Tibial nerve (tissue), 4 donors: ENCODE measurements at regions not wholly inside any gene's neighbourhood (a gene's known extent, or its start where the extent isn't known, plus 50 kb on each side); places are given as distances from the start of the nearest gene placed in this dataset.

ENCODE experiments used
- DNase-seq, 2 donors: peaks; one replicate each; pipeline ENCODE4 v3.0.0-alpha.2; 2019; ENCODE audit warnings: low spot score in 2 of 2
- H3K27ac ChIP-seq, 4 donors: fragments of 200-600 bp; sonication (generic) in 3 of 4; one replicate each; pipeline ENCODE4 v1.5.1; 2017 to 2019; ENCODE audit warnings: mild to moderate bottlenecking in 1 of 4
- H3K27me3 ChIP-seq, 2 donors: fragments of 200-600 bp; sonication (generic) in 1 of 2; one replicate each; pipeline versions ENCODE4 v1.5.1 to v1.6.0; 2017 to 2019
- H3K36me3 ChIP-seq, 3 donors: fragments of 200-600 bp; sonication (generic); one replicate each; pipeline ENCODE4 v1.5.1; 2018 to 2019
- H3K4me1 ChIP-seq, 4 donors: fragments of 200-600 bp; sonication (generic) in 3 of 4; one replicate each; pipeline ENCODE4 v1.5.1; 2017 to 2019
- H3K4me3 ChIP-seq, 4 donors: fragments of 200-600 bp; sonication (generic) in 3 of 4; one replicate each; pipeline ENCODE4 v1.5.1; 2017 to 2019; ENCODE audit warnings: mild to moderate bottlenecking in 1 of 4, moderate library complexity in 1 of 4
- H3K9me3 ChIP-seq, 4 donors: fragments of 200-600 bp; sonication (generic) in 3 of 4; one replicate each; pipeline ENCODE4 v1.5.1; 2017 to 2019
- CTCF ChIP-seq, 5 experiments: fragments of 200-600 bp in 3 of 5; fragments of 450-650 bp in 2 of 5; sonication (generic) in 3 of 5; IDR thresholded peaks; one replicate each; pipeline ENCODE4 v1.5.1; 2016 to 2019; ENCODE audit warnings: antibody characterized with exemption in 5 of 5, mild to moderate bottlenecking in 3 of 5, moderate library complexity in 2 of 5
- EP300 ChIP-seq, 2 donors: sonication (generic); formaldehyde crosslinking; IDR thresholded peaks; one replicate each; pipeline ENCODE4 v1.6.1; 2017; ENCODE audit warnings: antibody characterized with exemption in 2 of 2, mild to moderate bottlenecking in 1 of 2
- POLR2A ChIP-seq, 2 donors: fragments of 450-650 bp; IDR thresholded peaks; one replicate each; pipeline ENCODE4 v1.6.1; 2017; ENCODE audit warnings: antibody characterized with exemption in 2 of 2, mild to moderate bottlenecking in 2 of 2, moderate library complexity in 2 of 2
- WGBS, 2 donors: methylation state at CpG; one replicate each; pipeline ENCODE4 v1.1.5; 2018; 5-methylcytosine and 5-hydroxymethylcytosine counted together

GRCh38 chr4:66974665-66975064, 570.6 kb downstream of the CENPC start:
- no peaks in the 10 kb centered on the region for H3K27me3 ChIP-seq
- DNase-seq, result no peak
- no peaks in the 10 kb centered on the region for H3K4me1 ChIP-seq
- 78% methylated on average over 2 of the region's 2 CpGs for WGBS, 2 donors
- no peak overlapping the region for H3K27ac ChIP-seq
- H3K9me3 ChIP-seq, result no peaks in the 10 kb centered on the region
- H3K4me3 ChIP-seq, result no peak overlapping the region
- no peak for TF ChIP-seq CTCF (IDR thresholded peaks at IDR 0.05)
- TF ChIP-seq EP300 (IDR thresholded peaks at IDR 0.05), result no peak
- no peak for TF ChIP-seq POLR2A (IDR thresholded peaks at IDR 0.05)
- no peaks in the 10 kb centered on the region for H3K36me3 ChIP-seq

- no peaks in the 10 kb centered on the region for H3K4me1 ChIP-seq
- H3K36me3 ChIP-seq, result no peaks in the 10 kb centered on the region
- WGBS, 2 donors, result 78 to 81% methylated on average over 2 of the region's 2 CpGs
- no peak overlapping the region for H3K4me3 ChIP-seq
- DNase-seq, result no peak
- H3K9me3 ChIP-seq, result no peaks in the 10 kb centered on the region
- no peaks in the 10 kb centered on the region for H3K27me3 ChIP-seq
- no peak overlapping the region for H3K27ac ChIP-seq
- TF ChIP-seq CTCF (IDR thresholded peaks at IDR 0.05), result no peak
- TF ChIP-seq EP300 (IDR thresholded peaks at IDR 0.05), result no peak
- TF ChIP-seq POLR2A (IDR thresholded peaks at IDR 0.05), result no peak
These were observed 573.2 kb downstream of the CENPC start for GRCh38 chr4:66972087-66972486.

- H3K36me3 ChIP-seq, result no peaks in the 10 kb centered on the region
- no peak overlapping the region for H3K27ac ChIP-seq
- no peaks in the 10 kb centered on the region for H3K27me3 ChIP-seq
- TF ChIP-seq CTCF (IDR thresholded peaks at IDR 0.05), result no peak
- no peak for TF ChIP-seq POLR2A (IDR thresholded peaks at IDR 0.05)
- TF ChIP-seq EP300 (IDR thresholded peaks at IDR 0.05), result no peak
- 81 to 93% methylated on average over 1 of the region's 1 CpG for WGBS, 2 donors
- H3K4me1 ChIP-seq, result no peaks in the 10 kb centered on the region
- no peak for DNase-seq
- no peaks in the 10 kb centered on the region for H3K9me3 ChIP-seq
- no peak overlapping the region for H3K4me3 ChIP-seq
These were observed 580.8 kb downstream of the CENPC start for GRCh38 chr4:66964467-66964866.

- no peak for DNase-seq
- Histone ChIP-seq H3K36me3 (no peaks in the 10 kb centered on the region), H3K4me3 (no peak overlapping the region), H3K27me3 (no peaks in the 10 kb centered on the region), H3K27ac (no peak overlapping the region), H3K4me1 (no peaks in the 10 kb centered on the region), H3K9me3 (no peaks in the 10 kb centered on the region)
- no peak for TF ChIP-seq POLR2A (IDR thresholded peaks at IDR 0.05)
- TF ChIP-seq CTCF (IDR thresholded peaks at IDR 0.05), result no peak
- no peak for TF ChIP-seq EP300 (IDR thresholded peaks at IDR 0.05)
- WGBS, 2 donors, result 68 to 70% methylated on average over 3 of the region's 3 CpGs
These were observed 582.2 kb downstream of the CENPC start for GRCh38 chr4:66963084-66963483.

GRCh38 chr4:66959207-66959606, 586.1 kb downstream of the CENPC start:
- no peak for TF ChIP-seq EP300 (IDR thresholded peaks at IDR 0.05)
- H3K4me1 ChIP-seq, result no peaks in the 10 kb centered on the region
- no peak overlapping the region for H3K27ac ChIP-seq
- no peaks in the 10 kb centered on the region for H3K27me3 ChIP-seq
- no peaks in the 10 kb centered on the region for H3K9me3 ChIP-seq
- DNase-seq, result no peak
- H3K4me3 ChIP-seq, result no peak overlapping the region
- WGBS, 2 donors, result 94 to 97% methylated on average over 2 of the region's 2 CpGs
- H3K36me3 ChIP-seq, result no peaks in the 10 kb centered on the region

- no peak for DNase-seq
- no peaks in the 10 kb centered on the region for H3K4me1 ChIP-seq
- TF ChIP-seq EP300 (IDR thresholded peaks at IDR 0.05), result no peak
- no peak for TF ChIP-seq POLR2A (IDR thresholded peaks at IDR 0.05)
- no peak for TF ChIP-seq CTCF (IDR thresholded peaks at IDR 0.05)
- no peaks in the 10 kb centered on the region for H3K9me3 ChIP-seq
- no peaks in the 10 kb centered on the region for H3K36me3 ChIP-seq
- no peak overlapping the region for H3K27ac ChIP-seq
- H3K27me3 ChIP-seq, result no peaks in the 10 kb centered on the region
- H3K4me3 ChIP-seq, result no peak overlapping the region
- 62 to 83% methylated on average over 1 of the region's 1 CpG for WGBS, 2 donors
These were observed 588.5 kb downstream of the CENPC start for GRCh38 chr4:66956852-66957251.
